ENCODE measurements at regions not wholly inside any gene's neighbourhood (a gene's known extent, or its start where the extent isn't known, plus 50 kb on each side); places are given as distances from the start of the nearest gene placed in this dataset.

- no peak for DNase-seq
- H3K27me3 ChIP-seq = no peaks in the 10 kb centered on the region
- H3K4me3 ChIP-seq = no peak overlapping the region
- intact Hi-C loops (cut with DNase I) = no loop called here
- TF ChIP-seq CTCF (IDR thresholded peaks at IDR 0.05) (no peak), POLR2A (IDR thresholded peaks at IDR 0.05) (no peak)
- H3K4me1 ChIP-seq = no peaks in the 10 kb centered on the region
- H3K36me3 ChIP-seq = no peaks in the 10 kb centered on the region
- H3K9me3 ChIP-seq = no peaks in the 10 kb centered on the region
- WGBS, 2 donors = 50 to 58% methylated on average over 1 of the region's 1 CpG
- no peak overlapping the region for H3K27ac ChIP-seq
These were observed 472.5 kb downstream of the PCDH10 start for GRCh38 chr4:133621628-133622027.

GRCh38 chr4:133620555-133620954 lies 471.5 kb downstream of the PCDH10 start:
- WGBS, 2 donors = 42 to 43% methylated on average over 4 of the region's 4 CpGs
- intact Hi-C loops (cut with DNase I) = no loop called here
- no peak for TF ChIP-seq CTCF (IDR thresholded peaks at IDR 0.05)
- no peak for TF ChIP-seq POLR2A (IDR thresholded peaks at IDR 0.05)
- no peak overlapping the region for H3K4me3 ChIP-seq
- DNase-seq = no peak
- H3K36me3 ChIP-seq = no peaks in the 10 kb centered on the region
- no peaks in the 10 kb centered on the region for H3K27me3 ChIP-seq
- H3K9me3 ChIP-seq = no peaks in the 10 kb centered on the region
- H3K4me1 ChIP-seq = no peaks in the 10 kb centered on the region
- H3K27ac ChIP-seq = no peak overlapping the region

DNA sequence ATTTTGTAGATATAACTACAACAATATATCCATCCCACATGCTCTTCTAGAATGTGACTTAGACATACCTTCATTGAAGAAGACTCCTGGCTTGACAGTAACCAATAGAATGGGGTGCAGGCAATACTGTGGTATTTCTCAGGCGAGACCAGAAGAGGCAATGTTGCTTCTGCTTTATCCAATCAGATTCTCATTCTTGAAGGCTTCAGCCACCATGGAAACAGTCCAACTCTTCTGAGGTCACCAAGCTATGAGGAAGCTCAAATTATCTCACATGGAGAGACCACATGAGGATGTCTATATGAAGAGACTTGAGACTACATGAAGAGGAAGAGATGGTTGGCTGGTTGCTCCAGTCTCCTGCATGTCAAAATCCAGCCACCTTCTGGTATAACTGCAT lies 469.9 kb downstream of the PCDH10 start:
- no peak for DNase-seq
- no peak for TF ChIP-seq CTCF (IDR thresholded peaks at IDR 0.05)
- TF ChIP-seq POLR2A (IDR thresholded peaks at IDR 0.05) = no peak
- Histone ChIP-seq H3K9me3 (no peaks in the 10 kb centered on the region), H3K27ac (no peak overlapping the region), H3K27me3 (no peaks in the 10 kb centered on the region), H3K4me1 (no peaks in the 10 kb centered on the region), H3K4me3 (no peak overlapping the region), H3K36me3 (no peaks in the 10 kb centered on the region)
- WGBS, 2 donors = 83 to 91% methylated on average over 1 of the region's 1 CpG
- intact Hi-C loops (cut with DNase I) = no loop called here

DNA sequence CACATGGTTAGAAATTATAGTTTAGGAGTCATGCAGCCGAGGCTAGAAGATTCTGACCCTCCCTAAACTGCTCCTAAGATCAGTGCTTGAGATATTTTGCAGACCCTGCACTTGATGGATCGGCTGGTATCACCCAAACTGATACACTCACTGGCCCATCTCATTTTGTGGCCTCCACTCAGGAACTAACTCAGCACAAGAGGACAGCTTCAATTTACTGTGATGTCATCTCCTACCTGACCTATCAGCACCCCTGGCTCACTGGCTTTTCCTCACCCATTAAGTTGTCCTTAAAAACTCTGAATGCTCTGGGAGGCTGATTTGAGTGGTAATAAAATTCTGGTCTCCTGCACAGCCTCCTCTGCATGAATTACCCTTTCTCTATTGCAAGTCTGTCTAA lies 450.9 kb downstream of the PCDH10 start:
- intact Hi-C loops (cut with DNase I) = no loop called here
- no peak for DNase-seq
- H3K36me3 ChIP-seq = no peaks in the 10 kb centered on the region
- no peaks in the 10 kb centered on the region for H3K27me3 ChIP-seq
- H3K27ac ChIP-seq = no peak overlapping the region
- no peak overlapping the region for H3K4me3 ChIP-seq
- no peaks in the 10 kb centered on the region for H3K4me1 ChIP-seq
- TF ChIP-seq POLR2A (IDR thresholded peaks at IDR 0.05) (no peak), CTCF (IDR thresholded peaks at IDR 0.05) (no peak)
- WGBS, 2 donors = 42 to 69% methylated on average over 2 of the region's 2 CpGs
- H3K9me3 ChIP-seq = no peaks in the 10 kb centered on the region

GRCh38 chr4:133598779-133599178 lies 449.7 kb downstream of the PCDH10 start:
- no peak for DNase-seq
- Histone ChIP-seq H3K9me3 (no peaks in the 10 kb centered on the region), H3K27me3 (no peaks in the 10 kb centered on the region), H3K4me3 (no peak overlapping the region), H3K36me3 (no peaks in the 10 kb centered on the region), H3K4me1 (no peaks in the 10 kb centered on the region), H3K27ac (no peak overlapping the region)
- TF ChIP-seq CTCF (IDR thresholded peaks at IDR 0.05) (no peak), POLR2A (IDR thresholded peaks at IDR 0.05) (no peak)
- 40 to 42% methylated on average over 6 of the region's 6 CpGs for WGBS, 2 donors
- intact Hi-C loops (cut with DNase I) = no loop called here
